GM23338 (cell line): ENCODE measurements at regions not wholly inside any gene's neighbourhood (a gene's known extent, or its start where the extent isn't known, plus 50 kb on each side); places are given as distances from the start of the nearest gene placed in this dataset.

Experiments
- ATAC-seq: fragments of 200-7000 bp; cut with Tn5 transposase; 3 replicates; pipeline ENCODE4 v1.9.1; 2020
- DNase-seq: peaks from one replicate; pipeline ENCODE4 v3.0.0-alpha.2; 2015; ENCODE audit warnings: low spot score
- H2AFZ ChIP-seq: fragments of 200-600 bp; sonication (generic); 2 replicates; pipeline ENCODE4 v1.8.0; 2016; ENCODE audit warnings: antibody characterized with exemption, mild to moderate bottlenecking, moderate library complexity
- H3F3A ChIP-seq: fragments of 200-600 bp; sonication (generic); replicated peaks from 2 replicates; pipeline ENCODE4 v1.8.0; 2017; ENCODE audit warnings: antibody characterized with exemption, mixed run types, low read depth
- H3K27ac ChIP-seq: fragments of 200-600 bp; sonication (generic); 2 replicates; pipeline ENCODE4 v1.6.1; 2016; ENCODE audit warnings: low read depth
- H3K27me3 ChIP-seq: fragments of 200-600 bp; sonication (generic); 2 replicates; pipeline ENCODE4 v1.8.0; 2016; ENCODE audit warnings: mild to moderate bottlenecking, mixed run types, moderate library complexity; ENCODE audit not compliant: insufficient read depth
- H3K36me3 ChIP-seq: fragments of 200-600 bp; sonication (generic); 2 replicates; pipeline ENCODE4 v1.8.0; 2016; ENCODE audit warnings: mild to moderate bottlenecking; ENCODE audit not compliant: insufficient read depth
- H3K4me1 ChIP-seq: fragments of 200-600 bp; sonication (generic); 2 replicates; pipeline ENCODE4 v1.8.0; 2016; ENCODE audit warnings: mild to moderate bottlenecking, moderate library complexity; ENCODE audit not compliant: insufficient read depth
- H3K4me2 ChIP-seq: fragments of 200-600 bp; sonication (generic); 2 replicates; pipeline ENCODE4 v1.7.1; 2017; ENCODE audit warnings: mixed run types
- H3K4me3 ChIP-seq: fragments of 200-600 bp; sonication (generic); 2 replicates; pipeline ENCODE4 v1.6.1; 2016; ENCODE audit warnings: mixed run types
- H3K79me2 ChIP-seq: fragments of 200-600 bp; sonication (generic); replicated peaks from 2 replicates; pipeline ENCODE4 v1.8.0; 2017; ENCODE audit warnings: mild to moderate bottlenecking; ENCODE audit not compliant: insufficient read depth
- H3K9me2 ChIP-seq: fragments of 200-600 bp; sonication (generic); 2 replicates; pipeline ENCODE4 v1.8.0; 2017; ENCODE audit not compliant: insufficient read depth
- H4K20me1 ChIP-seq: fragments of 200-600 bp; sonication (generic); replicated peaks from 2 replicates; pipeline ENCODE4 v1.8.0; 2017; ENCODE audit warnings: mild to moderate bottlenecking; ENCODE audit not compliant: insufficient read depth
- H3K27ac Mint-ChIP-seq: 2 replicates; pipeline ENCODE4 v1.8.0; 2020; ENCODE audit warnings: inconsistent platforms, mild to moderate bottlenecking, moderate library complexity, mixed read lengths
- H3K27me3 Mint-ChIP-seq: 3 replicates; pipeline ENCODE4 v1.8.0; 2022; ENCODE audit warnings: low read depth, mild to moderate bottlenecking, moderate library complexity, mixed read lengths, inconsistent platforms; ENCODE audit not compliant: insufficient read depth, poor library complexity
- H3K36me3 Mint-ChIP-seq: 3 replicates; pipeline ENCODE4 v1.8.0; 2021; ENCODE audit warnings: low read depth, mild to moderate bottlenecking, inconsistent platforms, moderate library complexity, mixed read lengths
- H3K4me1 Mint-ChIP-seq: 3 replicates; pipeline ENCODE4 v1.8.0; 2020; ENCODE audit warnings: mild to moderate bottlenecking, inconsistent platforms, mixed read lengths
- H3K4me3 Mint-ChIP-seq: 3 replicates; pipeline ENCODE4 v1.8.0; 2021; ENCODE audit warnings: moderate library complexity, mild to moderate bottlenecking, inconsistent platforms, mixed read lengths
- H3K9me3 Mint-ChIP-seq: 3 replicates; pipeline ENCODE4 v1.8.0; 2020; ENCODE audit warnings: moderate library complexity, mild to moderate bottlenecking, inconsistent platforms, mixed read lengths
- CREB1 ChIP-seq: fragments of 250-450 bp; sonication (Bioruptor Pico); IDR thresholded peaks from 2 replicates; pipeline ENCODE4 v1.5.0; 2020; ENCODE audit warnings: low read depth, mild to moderate bottlenecking, moderate library complexity
- CTCF ChIP-seq, 2 experiments: fragments of 200-600 bp in 1 of 2; sonication (generic) in 1 of 2; conservative IDR thresholded peaks; 2 replicates each; pipeline versions ENCODE4 v1.5.1 to v1.6.1; 2016 to 2017; ENCODE audit warnings: antibody characterized with exemption in 2 of 2, low read depth in 2 of 2, mild to moderate bottlenecking in 2 of 2, moderate library complexity in 1 of 2
- ETS1 ChIP-seq: IDR thresholded peaks from 2 replicates; pipeline ENCODE4 v1.6.1; 2016; ENCODE audit warnings: antibody characterized with exemption
- EZH2 ChIP-seq: fragments of 200-600 bp; sonication (generic); IDR thresholded peaks from one replicate; pipeline ENCODE4 v1.8.0; 2017; ENCODE audit warnings: antibody characterized with exemption, mild to moderate bottlenecking, low read depth; ENCODE audit not compliant: unreplicated experiment
- EZH2phosphoT487 ChIP-seq: fragments of 200-600 bp; sonication (generic); IDR thresholded peaks from one replicate; pipeline ENCODE4 v1.8.1; 2018; ENCODE audit warnings: antibody characterized with exemption; ENCODE audit not compliant: unreplicated experiment
- JUNB ChIP-seq: IDR thresholded peaks from one replicate; pipeline ENCODE4 v1.6.1; 2016; ENCODE audit warnings: antibody characterized with exemption; ENCODE audit not compliant: unreplicated experiment
- NANOG ChIP-seq: IDR thresholded peaks from 2 replicates; pipeline ENCODE4 v1.6.1; 2016; ENCODE audit warnings: antibody characterized with exemption, borderline replicate concordance
- POLR2AphosphoS5 ChIP-seq: IDR thresholded peaks from 2 replicates; pipeline ENCODE4 v1.6.1; 2016; ENCODE audit warnings: antibody characterized with exemption, low read depth
- REST ChIP-seq: IDR thresholded peaks from one replicate; pipeline ENCODE4 v1.6.1; 2018; ENCODE audit warnings: antibody characterized with exemption; ENCODE audit not compliant: unreplicated experiment
- STAT1 ChIP-seq: IDR thresholded peaks from one replicate; pipeline ENCODE4 v1.6.1; 2016; ENCODE audit warnings: antibody characterized with exemption; ENCODE audit not compliant: unreplicated experiment
- ZNF114 ChIP-seq: fragments of 250-450 bp; sonication (Bioruptor Pico); IDR thresholded peaks from 2 replicates; pipeline ENCODE4 v1.5.0; 2020; ENCODE audit warnings: mild to moderate bottlenecking, moderate library complexity
- ZNF331 ChIP-seq: fragments of 250-450 bp; sonication (Bioruptor Pico); IDR thresholded peaks from 2 replicates; pipeline ENCODE4 v1.5.0; 2020; ENCODE audit warnings: low read depth, mild to moderate bottlenecking, moderate library complexity
- ZNF462 ChIP-seq: fragments of 250-450 bp; sonication (Bioruptor Pico); IDR thresholded peaks from 2 replicates; pipeline ENCODE4 v1.5.0; 2020; ENCODE audit warnings: mild to moderate bottlenecking, moderate library complexity

GRCh38 chr4:22030881-22031280, 82.3 kb upstream of the KCNIP4 start:
- Histone ChIP-seq H3K4me1 (peaks cover 14% of the 10 kb centered on the region), H3K79me2 (no peaks in the 10 kb centered on the region), H3K27ac (no peak overlapping the region), H3K4me3 (no peak overlapping the region), H3K9me2 (no peaks in the 10 kb centered on the region), H3F3A (no peaks in the 10 kb centered on the region), H3K27me3 (no peaks in the 10 kb centered on the region), H3K4me2 (no peak overlapping the region), H3K36me3 (no peaks in the 10 kb centered on the region), H4K20me1 (no peaks in the 10 kb centered on the region), H2AFZ (no peak overlapping the region)
- Mint-ChIP-seq H3K4me1 (peaks cover 12% of the 10 kb centered on the region), H3K27me3 (no peaks in the 10 kb centered on the region), H3K36me3 (no peaks in the 10 kb centered on the region), H3K27ac (no peak overlapping the region), H3K4me3 (no peak overlapping the region), H3K9me3 (no peaks in the 10 kb centered on the region; the same call in 2 of the 3 replicates)
- no peak for DNase-seq
- no peak for ATAC-seq
- TF ChIP-seq STAT1 = no peak
- no peak for TF ChIP-seq CTCF (conservative IDR thresholded peaks at IDR 0.05; ENCODE audit: low read depth in 2 of 2)
- no peak for TF ChIP-seq EZH2phosphoT487
- no peak for TF ChIP-seq ZNF462
- no peak for TF ChIP-seq JUNB
- no peak for TF ChIP-seq NANOG
- TF ChIP-seq REST = no peak
- TF ChIP-seq EZH2 = no peak
- no peak for TF ChIP-seq POLR2AphosphoS5
- no peak for TF ChIP-seq CREB1 (CRISPR knock-in tag)
- TF ChIP-seq ZNF331 (CRISPR knock-in tag) = no peak
- TF ChIP-seq ETS1 = no peak
- TF ChIP-seq ZNF114 (CRISPR knock-in tag) = no peak
